ENCODE measurements at regions not wholly inside any gene's neighbourhood (a gene's known extent, or its start where the extent isn't known, plus 50 kb on each side); places are given as distances from the start of the nearest gene placed in this dataset.

GRCh38 chr15:99467853-99468464, 97.8 kb upstream of the MEF2A start:
- no peak for TF ChIP-seq CTCF (IDR thresholded peaks at IDR 0.05; ENCODE audit: low read depth, low read length)
- TF ChIP-seq EZH2phosphoT487 (IDR thresholded peaks at IDR 0.05; ENCODE audit: low read depth) = no peak
